GM23338 (cell line): ENCODE measurements at regions not wholly inside any gene's neighbourhood (a gene's known extent, or its start where the extent isn't known, plus 50 kb on each side); places are given as distances from the start of the nearest gene placed in this dataset.

Experiments
- CREB1 ChIP-seq: fragments of 250-450 bp; sonication (Bioruptor Pico); IDR thresholded peaks from 2 replicates; pipeline ENCODE4 v1.5.0; 2020; ENCODE audit warnings: low read depth, mild to moderate bottlenecking, moderate library complexity
- EZH2 ChIP-seq: fragments of 200-600 bp; sonication (generic); IDR thresholded peaks from one replicate; pipeline ENCODE4 v1.8.0; 2017; ENCODE audit warnings: antibody characterized with exemption, mild to moderate bottlenecking, low read depth; ENCODE audit not compliant: unreplicated experiment
- EZH2phosphoT487 ChIP-seq: fragments of 200-600 bp; sonication (generic); IDR thresholded peaks from one replicate; pipeline ENCODE4 v1.8.1; 2018; ENCODE audit warnings: antibody characterized with exemption; ENCODE audit not compliant: unreplicated experiment
- JUNB ChIP-seq: IDR thresholded peaks from one replicate; pipeline ENCODE4 v1.6.1; 2016; ENCODE audit warnings: antibody characterized with exemption; ENCODE audit not compliant: unreplicated experiment
- NANOG ChIP-seq: IDR thresholded peaks from 2 replicates; pipeline ENCODE4 v1.6.1; 2016; ENCODE audit warnings: antibody characterized with exemption, borderline replicate concordance
- POLR2AphosphoS5 ChIP-seq: IDR thresholded peaks from 2 replicates; pipeline ENCODE4 v1.6.1; 2016; ENCODE audit warnings: antibody characterized with exemption, low read depth
- ZNF114 ChIP-seq: fragments of 250-450 bp; sonication (Bioruptor Pico); IDR thresholded peaks from 2 replicates; pipeline ENCODE4 v1.5.0; 2020; ENCODE audit warnings: mild to moderate bottlenecking, moderate library complexity
- TF ChIP-seq, protein P1 (sequence below), 2 experiments: fragments of 200-600 bp in 1 of 2; sonication (generic) in 1 of 2; conservative IDR thresholded peaks; 2 replicates each; pipeline versions ENCODE4 v1.5.1 to v1.6.1; 2016 to 2017; ENCODE audit warnings: antibody characterized with exemption in 2 of 2, low read depth in 2 of 2, mild to moderate bottlenecking in 2 of 2, moderate library complexity in 1 of 2
- TF ChIP-seq, protein P2 (sequence below): IDR thresholded peaks from one replicate; pipeline ENCODE4 v1.6.1; 2018; ENCODE audit warnings: antibody characterized with exemption; ENCODE audit not compliant: unreplicated experiment
- TF ChIP-seq, protein P3 (sequence below): fragments of 250-450 bp; sonication (Bioruptor Pico); IDR thresholded peaks from 2 replicates; pipeline ENCODE4 v1.5.0; 2020; ENCODE audit warnings: mild to moderate bottlenecking, moderate library complexity

DNA sequence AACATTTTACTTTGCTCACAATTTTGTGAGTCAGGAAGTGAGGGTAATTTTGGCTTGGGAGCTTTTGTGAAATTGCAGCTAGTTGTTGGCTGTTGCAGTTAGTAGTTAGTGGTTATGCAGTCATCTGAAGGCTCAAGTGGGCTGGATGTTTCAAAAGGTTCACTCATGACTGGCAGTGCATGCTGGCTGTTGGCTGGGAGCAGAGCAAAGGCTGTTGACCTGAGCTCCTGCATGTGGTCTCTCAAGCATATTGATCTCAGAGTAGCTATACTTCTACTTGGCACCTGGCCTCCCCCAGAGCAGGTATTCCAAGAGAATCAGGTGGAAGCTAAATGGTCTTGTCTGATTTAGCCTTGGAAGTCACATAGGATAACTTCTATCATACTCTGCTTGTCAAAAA lies 414.1 kb upstream of the STXBP6 start:
- TF ChIP-seq, protein P1, sequence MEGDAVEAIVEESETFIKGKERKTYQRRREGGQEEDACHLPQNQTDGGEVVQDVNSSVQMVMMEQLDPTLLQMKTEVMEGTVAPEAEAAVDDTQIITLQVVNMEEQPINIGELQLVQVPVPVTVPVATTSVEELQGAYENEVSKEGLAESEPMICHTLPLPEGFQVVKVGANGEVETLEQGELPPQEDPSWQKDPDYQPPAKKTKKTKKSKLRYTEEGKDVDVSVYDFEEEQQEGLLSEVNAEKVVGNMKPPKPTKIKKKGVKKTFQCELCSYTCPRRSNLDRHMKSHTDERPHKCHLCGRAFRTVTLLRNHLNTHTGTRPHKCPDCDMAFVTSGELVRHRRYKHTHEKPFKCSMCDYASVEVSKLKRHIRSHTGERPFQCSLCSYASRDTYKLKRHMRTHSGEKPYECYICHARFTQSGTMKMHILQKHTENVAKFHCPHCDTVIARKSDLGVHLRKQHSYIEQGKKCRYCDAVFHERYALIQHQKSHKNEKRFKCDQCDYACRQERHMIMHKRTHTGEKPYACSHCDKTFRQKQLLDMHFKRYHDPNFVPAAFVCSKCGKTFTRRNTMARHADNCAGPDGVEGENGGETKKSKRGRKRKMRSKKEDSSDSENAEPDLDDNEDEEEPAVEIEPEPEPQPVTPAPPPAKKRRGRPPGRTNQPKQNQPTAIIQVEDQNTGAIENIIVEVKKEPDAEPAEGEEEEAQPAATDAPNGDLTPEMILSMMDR (conservative IDR thresholded peaks at IDR 0.05; ENCODE audit: low read depth in 2 of 2), result no peak
- TF ChIP-seq EZH2phosphoT487 (no peak), JUNB (no peak), EZH2 (no peak), POLR2AphosphoS5 (no peak), CREB1 (CRISPR knock-in tag) (no peak), NANOG (no peak), ZNF114 (CRISPR knock-in tag) (no peak)
- TF ChIP-seq, protein P2, sequence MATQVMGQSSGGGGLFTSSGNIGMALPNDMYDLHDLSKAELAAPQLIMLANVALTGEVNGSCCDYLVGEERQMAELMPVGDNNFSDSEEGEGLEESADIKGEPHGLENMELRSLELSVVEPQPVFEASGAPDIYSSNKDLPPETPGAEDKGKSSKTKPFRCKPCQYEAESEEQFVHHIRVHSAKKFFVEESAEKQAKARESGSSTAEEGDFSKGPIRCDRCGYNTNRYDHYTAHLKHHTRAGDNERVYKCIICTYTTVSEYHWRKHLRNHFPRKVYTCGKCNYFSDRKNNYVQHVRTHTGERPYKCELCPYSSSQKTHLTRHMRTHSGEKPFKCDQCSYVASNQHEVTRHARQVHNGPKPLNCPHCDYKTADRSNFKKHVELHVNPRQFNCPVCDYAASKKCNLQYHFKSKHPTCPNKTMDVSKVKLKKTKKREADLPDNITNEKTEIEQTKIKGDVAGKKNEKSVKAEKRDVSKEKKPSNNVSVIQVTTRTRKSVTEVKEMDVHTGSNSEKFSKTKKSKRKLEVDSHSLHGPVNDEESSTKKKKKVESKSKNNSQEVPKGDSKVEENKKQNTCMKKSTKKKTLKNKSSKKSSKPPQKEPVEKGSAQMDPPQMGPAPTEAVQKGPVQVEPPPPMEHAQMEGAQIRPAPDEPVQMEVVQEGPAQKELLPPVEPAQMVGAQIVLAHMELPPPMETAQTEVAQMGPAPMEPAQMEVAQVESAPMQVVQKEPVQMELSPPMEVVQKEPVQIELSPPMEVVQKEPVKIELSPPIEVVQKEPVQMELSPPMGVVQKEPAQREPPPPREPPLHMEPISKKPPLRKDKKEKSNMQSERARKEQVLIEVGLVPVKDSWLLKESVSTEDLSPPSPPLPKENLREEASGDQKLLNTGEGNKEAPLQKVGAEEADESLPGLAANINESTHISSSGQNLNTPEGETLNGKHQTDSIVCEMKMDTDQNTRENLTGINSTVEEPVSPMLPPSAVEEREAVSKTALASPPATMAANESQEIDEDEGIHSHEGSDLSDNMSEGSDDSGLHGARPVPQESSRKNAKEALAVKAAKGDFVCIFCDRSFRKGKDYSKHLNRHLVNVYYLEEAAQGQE, result no peak
- TF ChIP-seq, protein P3, sequence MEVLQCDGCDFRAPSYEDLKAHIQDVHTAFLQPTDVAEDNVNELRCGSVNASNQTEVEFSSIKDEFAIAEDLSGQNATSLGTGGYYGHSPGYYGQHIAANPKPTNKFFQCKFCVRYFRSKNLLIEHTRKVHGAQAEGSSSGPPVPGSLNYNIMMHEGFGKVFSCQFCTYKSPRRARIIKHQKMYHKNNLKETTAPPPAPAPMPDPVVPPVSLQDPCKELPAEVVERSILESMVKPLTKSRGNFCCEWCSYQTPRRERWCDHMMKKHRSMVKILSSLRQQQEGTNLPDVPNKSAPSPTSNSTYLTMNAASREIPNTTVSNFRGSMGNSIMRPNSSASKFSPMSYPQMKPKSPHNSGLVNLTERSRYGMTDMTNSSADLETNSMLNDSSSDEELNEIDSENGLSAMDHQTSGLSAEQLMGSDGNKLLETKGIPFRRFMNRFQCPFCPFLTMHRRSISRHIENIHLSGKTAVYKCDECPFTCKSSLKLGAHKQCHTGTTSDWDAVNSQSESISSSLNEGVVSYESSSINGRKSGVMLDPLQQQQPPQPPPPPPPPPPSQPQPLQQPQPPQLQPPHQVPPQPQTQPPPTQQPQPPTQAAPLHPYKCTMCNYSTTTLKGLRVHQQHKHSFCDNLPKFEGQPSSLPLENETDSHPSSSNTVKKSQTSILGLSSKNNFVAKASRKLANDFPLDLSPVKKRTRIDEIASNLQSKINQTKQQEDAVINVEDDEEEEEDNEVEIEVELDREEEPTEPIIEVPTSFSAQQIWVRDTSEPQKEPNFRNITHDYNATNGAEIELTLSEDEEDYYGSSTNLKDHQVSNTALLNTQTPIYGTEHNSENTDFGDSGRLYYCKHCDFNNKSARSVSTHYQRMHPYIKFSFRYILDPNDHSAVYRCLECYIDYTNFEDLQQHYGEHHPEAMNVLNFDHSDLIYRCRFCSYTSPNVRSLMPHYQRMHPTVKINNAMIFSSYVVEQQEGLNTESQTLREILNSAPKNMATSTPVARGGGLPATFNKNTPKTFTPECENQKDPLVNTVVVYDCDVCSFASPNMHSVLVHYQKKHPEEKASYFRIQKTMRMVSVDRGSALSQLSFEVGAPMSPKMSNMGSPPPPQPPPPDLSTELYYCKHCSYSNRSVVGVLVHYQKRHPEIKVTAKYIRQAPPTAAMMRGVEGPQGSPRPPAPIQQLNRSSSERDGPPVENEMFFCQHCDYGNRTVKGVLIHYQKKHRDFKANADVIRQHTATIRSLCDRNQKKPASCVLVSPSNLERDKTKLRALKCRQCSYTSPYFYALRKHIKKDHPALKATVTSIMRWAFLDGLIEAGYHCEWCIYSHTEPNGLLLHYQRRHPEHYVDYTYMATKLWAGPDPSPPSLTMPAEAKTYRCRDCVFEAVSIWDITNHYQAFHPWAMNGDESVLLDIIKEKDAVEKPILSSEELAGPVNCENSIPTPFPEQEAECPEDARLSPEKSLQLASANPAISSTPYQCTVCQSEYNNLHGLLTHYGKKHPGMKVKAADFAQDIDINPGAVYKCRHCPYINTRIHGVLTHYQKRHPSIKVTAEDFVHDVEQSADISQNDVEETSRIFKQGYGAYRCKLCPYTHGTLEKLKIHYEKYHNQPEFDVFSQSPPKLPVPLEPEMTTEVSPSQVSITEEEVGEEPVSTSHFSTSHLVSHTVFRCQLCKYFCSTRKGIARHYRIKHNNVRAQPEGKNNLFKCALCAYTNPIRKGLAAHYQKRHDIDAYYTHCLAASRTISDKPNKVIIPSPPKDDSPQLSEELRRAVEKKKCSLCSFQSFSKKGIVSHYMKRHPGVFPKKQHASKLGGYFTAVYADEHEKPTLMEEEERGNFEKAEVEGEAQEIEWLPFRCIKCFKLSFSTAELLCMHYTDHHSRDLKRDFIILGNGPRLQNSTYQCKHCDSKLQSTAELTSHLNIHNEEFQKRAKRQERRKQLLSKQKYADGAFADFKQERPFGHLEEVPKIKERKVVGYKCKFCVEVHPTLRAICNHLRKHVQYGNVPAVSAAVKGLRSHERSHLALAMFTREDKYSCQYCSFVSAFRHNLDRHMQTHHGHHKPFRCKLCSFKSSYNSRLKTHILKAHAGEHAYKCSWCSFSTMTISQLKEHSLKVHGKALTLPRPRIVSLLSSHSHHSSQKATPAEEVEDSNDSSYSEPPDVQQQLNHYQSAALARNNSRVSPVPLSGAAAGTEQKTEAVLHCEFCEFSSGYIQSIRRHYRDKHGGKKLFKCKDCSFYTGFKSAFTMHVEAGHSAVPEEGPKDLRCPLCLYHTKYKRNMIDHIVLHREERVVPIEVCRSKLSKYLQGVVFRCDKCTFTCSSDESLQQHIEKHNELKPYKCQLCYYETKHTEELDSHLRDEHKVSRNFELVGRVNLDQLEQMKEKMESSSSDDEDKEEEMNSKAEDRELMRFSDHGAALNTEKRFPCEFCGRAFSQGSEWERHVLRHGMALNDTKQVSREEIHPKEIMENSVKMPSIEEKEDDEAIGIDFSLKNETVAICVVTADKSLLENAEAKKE (CRISPR knock-in tag), result no peak
